HG03025 (cell line): ENCODE measurements at regions not wholly inside any gene's neighbourhood (a gene's known extent, or its start where the extent isn't known, plus 50 kb on each side); places are given as distances from the start of the nearest gene placed in this dataset.
"Not testable (repeated sequence)": the region's sequence is repeated elsewhere in the genome, so short reads cannot be mapped to it uniquely, and the experiment has no call there.

ENCODE experiments used
- ATAC-seq: cut with Tn5 transposase; IDR thresholded peaks from one replicate; pipeline ENCODE4 v1.9.1; 2021; ENCODE audit warnings: mild to moderate bottlenecking, moderate library complexity; ENCODE audit not compliant: unreplicated experiment, low FRiP score

DNA sequence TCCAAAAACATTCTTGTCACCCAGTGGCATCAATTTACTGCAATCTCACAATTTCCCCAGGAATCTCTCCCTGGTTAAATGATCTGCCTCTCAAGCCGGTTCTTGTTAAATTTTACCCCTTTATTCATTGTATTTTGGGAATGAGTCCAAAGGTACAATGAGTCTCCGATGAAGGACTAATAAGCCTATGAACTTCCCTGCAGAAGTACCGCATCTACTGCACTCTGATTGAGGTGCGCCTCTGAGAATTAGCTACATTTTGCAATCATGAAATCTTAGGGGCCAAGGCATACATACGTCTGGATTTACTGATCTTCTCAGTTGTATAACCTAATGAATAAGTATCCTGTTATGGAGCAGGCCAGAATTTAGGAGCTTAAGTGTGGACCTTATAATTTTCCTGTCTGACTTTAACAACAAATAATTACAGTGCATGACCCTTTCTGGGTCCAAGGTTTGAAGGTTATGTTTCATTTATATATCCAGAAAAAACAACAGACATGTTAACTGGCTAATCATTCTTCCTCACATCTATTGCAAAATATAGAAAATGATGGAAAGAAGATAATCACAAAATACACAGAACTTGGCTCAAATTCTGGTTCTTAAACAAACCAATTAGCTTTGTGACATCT is 261.8 kb upstream of the NRXN1 start:
- ATAC-seq: no peak

- no peak for ATAC-seq
Measured at GRCh38 chr2:51291762-51292551, 260.0 kb upstream of the NRXN1 start.

DNA sequence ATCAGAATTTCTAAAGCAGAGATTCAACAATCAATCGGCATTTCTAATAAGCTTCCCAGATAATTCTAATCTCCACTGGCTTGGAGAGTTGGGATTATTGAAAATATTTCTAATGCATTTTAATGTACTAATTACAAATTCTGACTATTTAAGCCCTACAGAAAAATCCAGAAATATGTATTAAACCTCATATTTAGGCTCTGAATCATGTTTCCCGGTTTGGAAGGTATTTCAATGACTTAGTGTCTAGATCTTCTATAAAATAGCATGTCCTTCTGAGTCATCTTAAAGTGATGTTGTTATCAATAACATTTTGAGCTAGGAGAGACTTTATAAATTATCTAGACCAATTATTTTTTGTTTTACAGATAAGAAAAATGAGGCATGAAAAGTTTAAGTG is 258.8 kb upstream of the NRXN1 start:
- ATAC-seq: no peak

GRCh38 chr2:51289045-51289444 is 257.1 kb upstream of the NRXN1 start:
- ATAC-seq: no peak

DNA sequence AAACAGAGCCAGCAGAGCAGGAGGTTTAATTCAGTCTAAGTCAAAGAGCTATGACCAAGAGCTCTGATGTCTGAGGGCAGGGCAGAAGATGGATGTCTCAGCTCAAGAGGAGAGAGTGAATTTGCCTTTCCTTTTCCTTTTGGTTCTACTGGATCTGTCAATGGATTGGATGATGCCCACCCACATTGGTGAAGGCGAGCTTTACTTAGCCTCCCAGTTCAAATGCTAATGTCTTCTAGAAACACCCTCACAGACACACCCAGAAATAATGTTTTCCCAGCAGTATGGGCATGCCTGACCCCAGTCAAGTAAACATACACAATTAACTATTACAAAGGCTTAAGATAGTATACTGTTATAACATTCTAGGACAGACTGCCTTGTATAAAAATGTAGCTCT is 236.3 kb upstream of the NRXN1 start:
- ATAC-seq: no peak

DNA sequence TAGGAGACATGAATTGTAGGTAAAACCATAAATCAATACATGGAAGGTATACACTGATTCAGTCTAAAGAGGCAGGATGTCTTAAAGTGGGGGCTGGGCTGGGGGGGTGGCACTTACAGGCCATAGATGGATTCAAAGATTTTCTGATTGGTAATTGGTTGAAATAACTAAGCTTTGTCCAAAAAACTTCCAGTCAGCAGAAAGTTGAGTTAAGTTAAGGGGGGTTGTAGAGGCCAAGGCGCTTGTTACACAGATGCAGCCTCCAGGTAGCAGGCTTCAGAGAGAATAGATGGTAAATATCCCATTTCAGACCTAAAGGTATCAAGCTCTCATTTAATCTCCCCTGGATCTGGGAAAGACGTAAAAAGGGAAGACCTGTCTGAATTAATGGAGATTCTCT is 233.6 kb upstream of the NRXN1 start:
- ATAC-seq: no peak

GRCh38 chr2:51263951-51264350 is 232.0 kb upstream of the NRXN1 start:
- no peak for ATAC-seq

- ATAC-seq: not testable (repeated sequence)
Measured at GRCh38 chr2:51263101-51263500, 231.2 kb upstream of the NRXN1 start.

GRCh38 chr2:51258301-51258700 is 226.4 kb upstream of the NRXN1 start:
- ATAC-seq: no peak

DNA sequence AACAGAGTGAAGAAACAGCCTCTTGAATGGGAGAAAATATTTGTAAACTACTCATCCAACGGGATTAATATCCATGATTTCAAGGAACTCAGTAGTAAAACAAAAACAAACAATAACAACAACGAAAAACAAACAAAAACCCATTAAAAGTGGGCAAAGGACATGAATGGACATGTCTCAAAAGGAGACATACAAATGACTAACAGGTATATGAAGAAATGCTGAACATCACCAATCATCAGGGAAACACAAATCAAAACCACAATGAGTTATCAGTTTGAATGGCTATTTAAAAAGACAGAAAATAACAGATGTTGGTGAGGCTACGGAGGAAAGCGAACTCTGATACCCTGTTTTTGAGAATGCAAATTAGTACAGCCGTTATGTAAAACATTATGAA is 224.8 kb upstream of the NRXN1 start:
- ATAC-seq: no peak

DNA sequence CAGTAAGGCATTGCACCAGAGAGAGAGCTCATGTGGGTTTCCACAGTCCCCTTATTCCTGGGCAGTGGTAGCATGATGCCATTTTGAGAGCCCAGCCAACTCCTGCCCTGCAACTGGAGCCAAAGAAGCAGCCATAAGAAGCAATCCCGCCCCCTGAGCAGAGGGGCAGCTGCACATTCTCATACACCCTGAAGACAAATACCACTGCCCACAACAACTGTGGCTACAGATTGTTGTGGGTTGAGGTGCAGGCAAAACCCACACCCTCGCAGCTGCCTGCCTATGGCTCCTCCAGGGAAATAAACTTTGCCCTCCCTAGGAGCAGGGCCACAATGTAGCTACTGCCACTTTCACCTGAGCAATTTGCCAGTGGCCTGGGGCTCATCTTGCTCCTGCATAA is 219.4 kb upstream of the NRXN1 start:
- no peak for ATAC-seq

GRCh38 chr2:51247252-51247805 is 215.4 kb upstream of the NRXN1 start:
- ATAC-seq: no peak

GRCh38 chr2:51243892-51244535 is 212.1 kb upstream of the NRXN1 start:
- ATAC-seq: no peak

- no peak for ATAC-seq
Measured at GRCh38 chr2:51237626-51238271, 205.8 kb upstream of the NRXN1 start.

DNA sequence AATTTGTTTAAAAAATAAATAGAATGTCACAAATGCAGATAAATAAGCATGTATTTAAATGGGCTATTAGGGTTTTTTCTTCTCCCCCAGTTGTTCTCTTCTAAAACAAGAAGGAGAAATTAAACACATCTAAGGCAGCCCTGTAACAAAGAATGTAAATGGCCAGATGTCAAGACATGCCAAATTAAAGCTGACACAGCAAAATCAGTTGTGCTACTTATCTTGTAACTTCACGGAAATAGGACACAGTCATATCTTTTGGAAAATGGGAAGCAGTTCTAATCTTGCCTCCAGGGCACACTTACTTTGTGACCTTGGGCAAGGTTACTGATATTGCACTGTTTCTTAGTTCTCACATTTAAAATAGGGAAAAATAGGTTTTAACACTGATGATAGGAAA is 200.1 kb upstream of the NRXN1 start:
- ATAC-seq: no peak

DNA sequence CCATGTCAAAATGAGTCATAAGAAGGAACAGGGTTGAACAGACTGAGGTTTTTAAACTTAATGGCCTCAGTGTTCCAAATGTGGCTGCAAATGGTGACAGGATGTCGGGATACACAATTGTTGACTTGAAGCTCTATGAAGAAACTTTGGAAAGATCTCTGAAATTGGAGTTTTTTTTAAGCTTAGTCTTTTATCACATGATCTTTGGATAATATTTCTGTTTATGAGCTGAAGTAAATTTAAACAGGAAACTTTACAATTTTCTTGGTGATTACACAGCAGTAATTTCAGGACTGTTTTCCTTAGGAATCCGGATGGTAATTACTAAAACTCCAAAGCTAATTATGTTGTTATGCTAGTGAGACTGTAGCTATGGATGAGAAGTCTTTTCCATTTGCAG is 199.1 kb upstream of the NRXN1 start:
- ATAC-seq: no peak

- no peak for ATAC-seq
Measured at GRCh38 chr2:51225377-51225776, 193.4 kb upstream of the NRXN1 start.

DNA sequence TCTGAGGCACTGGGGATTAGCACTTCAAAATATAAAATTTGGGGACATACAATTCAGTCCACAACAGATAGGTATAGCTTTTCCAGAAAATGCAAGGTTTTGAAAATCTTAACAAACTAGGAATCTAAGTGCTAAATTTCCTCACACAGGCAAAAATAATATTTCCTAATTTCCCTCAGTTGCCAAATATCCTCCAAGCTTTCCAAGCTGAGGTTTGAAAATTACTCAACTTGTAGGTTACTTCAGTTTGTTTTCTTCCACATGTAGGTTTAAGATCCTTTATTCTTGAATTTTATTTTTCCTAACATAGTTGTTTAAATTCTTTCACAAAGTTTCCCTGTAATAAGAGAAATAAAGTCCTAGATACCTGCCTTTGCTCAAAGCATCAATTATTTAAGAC is 192.9 kb upstream of the NRXN1 start:
- no peak for ATAC-seq

DNA sequence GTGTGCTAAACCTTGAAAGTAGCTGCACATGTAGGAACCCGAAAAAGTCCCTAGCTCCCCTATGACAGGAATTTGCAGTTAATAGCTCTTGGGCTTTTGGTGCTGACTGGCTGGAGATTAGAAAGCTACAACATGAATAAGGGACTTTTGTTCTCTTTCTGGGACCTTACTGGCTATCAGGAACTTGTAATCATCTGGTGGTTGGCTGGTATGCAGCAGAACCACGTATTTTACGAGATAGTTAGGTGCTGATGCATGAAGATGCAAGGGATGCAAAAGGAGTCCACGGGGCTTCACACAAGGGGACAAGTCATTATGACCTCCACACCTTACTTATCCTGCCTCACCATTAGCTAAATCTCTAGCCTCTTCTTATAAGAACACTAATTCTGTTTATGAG is 190.2 kb upstream of the NRXN1 start:
- ATAC-seq: no peak

DNA sequence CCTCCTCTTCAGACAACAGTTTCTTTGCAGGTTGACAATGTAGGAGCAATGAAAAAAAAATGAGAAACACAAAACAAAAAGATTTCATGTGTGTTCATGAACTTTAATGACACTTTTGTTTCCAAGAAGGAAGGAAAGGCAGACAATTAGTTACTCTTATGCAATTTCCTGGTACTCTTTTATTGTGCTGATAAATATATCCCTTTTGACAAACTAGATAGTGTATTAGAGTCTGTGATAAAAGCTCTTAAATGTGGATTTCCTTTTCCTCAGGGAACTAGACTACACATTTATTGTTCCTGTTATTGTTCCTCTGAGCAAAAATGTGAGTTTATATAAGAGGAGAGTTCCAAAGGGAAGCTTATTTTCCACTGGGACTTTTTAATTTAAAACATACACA is 188.7 kb upstream of the NRXN1 start:
- ATAC-seq: no peak

GRCh38 chr2:51220080-51220479 is 188.1 kb upstream of the NRXN1 start:
- no peak for ATAC-seq
